IMR-90 (cell line): ENCODE measurements at regions not wholly inside any gene's neighbourhood (a gene's known extent, or its start where the extent isn't known, plus 50 kb on each side); places are given as distances from the start of the nearest gene placed in this dataset.

Experiments used
- ATAC-seq: fragments of 200-7000 bp; cut with Tn5 transposase; 2 replicates; pipeline ENCODE4 v1.9.1; 2020; ENCODE audit warnings: low read depth, mild to moderate bottlenecking, moderate library complexity
- BruUV-seq: library from RNA; stranded (reverse); fragments of 400-500 nt; replicated peaks from 2 replicates; lab custom pipeline; 2021; lab: Mats Ljungman, UMichigan
- CTCF ChIA-PET: fragments of 300-600 bp; formaldehyde crosslinking; extraction: SDS; loops from one replicate; lab custom pipeline; 2021; ENCODE audit warnings: antibody characterized with exemption; lab: Yijun Ruan, JAX
- POLR2A ChIA-PET: fragments of 300-600 bp; sonication (Branson Sonifier 250); formaldehyde crosslinking; loops from one replicate; lab custom pipeline; 2022; ENCODE audit warnings: antibody characterized with exemption; ENCODE audit not compliant: unreplicated experiment; lab: Charles Lee
- DNase-seq: peaks from one replicate; pipeline ENCODE4 v3.0.0; 2013
- H2AFZ ChIP-seq: replicated peaks from 2 replicates; pipeline ENCODE3; 2013; ENCODE audit warnings: low read length, mild to moderate bottlenecking; ENCODE audit not compliant: poor library complexity
- H2AK5ac ChIP-seq: 2 replicates; pipeline ENCODE4 v1.6.1; 2013; ENCODE audit warnings: low read depth, low read length, inconsistent platforms
- H2AK9ac ChIP-seq: replicated peaks from 2 replicates; pipeline ENCODE3; 2013; ENCODE audit warnings: mild to moderate bottlenecking, low read depth, low read length, moderate library complexity; ENCODE audit not compliant: poor library complexity
- H2BK120ac ChIP-seq: 2 replicates; pipeline ENCODE4 v1.6.1; 2013; ENCODE audit warnings: low read depth, low read length, inconsistent platforms
- H2BK15ac ChIP-seq: 3 replicates; pipeline ENCODE4 v1.6.1; 2013; ENCODE audit warnings: low read depth, low read length, inconsistent platforms
- H2BK20ac ChIP-seq: 2 replicates; pipeline ENCODE4 v1.6.1; 2013; ENCODE audit warnings: low read depth, mild to moderate bottlenecking, inconsistent platforms, low read length, moderate library complexity
- H2BK5ac ChIP-seq: 2 replicates; pipeline ENCODE4 v1.6.1; 2013; ENCODE audit warnings: mild to moderate bottlenecking, low read depth, low read length, inconsistent platforms; ENCODE audit not compliant: poor library complexity, severe bottlenecking
- H3K14ac ChIP-seq: replicated peaks from 2 replicates; pipeline ENCODE4 v1.6.1; 2013; ENCODE audit warnings: low read depth, low read length, inconsistent platforms
- H3K18ac ChIP-seq: 2 replicates; pipeline ENCODE4 v1.6.1; 2013; ENCODE audit warnings: low read depth, low read length, control low read depth
- H3K23ac ChIP-seq: 2 replicates; pipeline ENCODE4 v1.6.1; 2013; ENCODE audit warnings: low read depth, low read length, inconsistent platforms
- H3K27ac ChIP-seq: 2 replicates; pipeline ENCODE4 v1.5.1; 2013; ENCODE audit warnings: mild to moderate bottlenecking, control low read depth, low read length; ENCODE audit not compliant: insufficient read depth
- H3K27me3 ChIP-seq: 2 replicates; pipeline ENCODE4 v1.6.1; 2013; ENCODE audit warnings: low read length; ENCODE audit not compliant: control insufficient read depth, insufficient read depth
- H3K36me3 ChIP-seq: 2 replicates; pipeline ENCODE4 v1.6.1; 2013; ENCODE audit warnings: low read length, mixed read lengths; ENCODE audit not compliant: control insufficient read depth, insufficient read depth
- H3K4ac ChIP-seq: 2 replicates; pipeline ENCODE4 v1.6.1; 2013; ENCODE audit warnings: low read depth, low read length, inconsistent platforms
- H3K4me1 ChIP-seq: 2 replicates; pipeline ENCODE4 v1.6.1; 2013; ENCODE audit warnings: low read length, mixed read lengths; ENCODE audit not compliant: control insufficient read depth, insufficient read depth
- H3K4me2 ChIP-seq: 2 replicates; pipeline ENCODE4 v1.6.1; 2013; ENCODE audit warnings: low read depth, mild to moderate bottlenecking, control low read depth, low read length, moderate library complexity
- H3K4me3 ChIP-seq: 2 replicates; pipeline ENCODE4 v1.5.1; 2013; ENCODE audit warnings: low read depth, mild to moderate bottlenecking, control low read depth, low read length, moderate library complexity; ENCODE audit not compliant: insufficient read depth
- H3K56ac ChIP-seq: 2 replicates; pipeline ENCODE4 v1.6.1; 2013; ENCODE audit warnings: low read length, inconsistent platforms; ENCODE audit not compliant: insufficient read depth; ENCODE audit errors: extremely low read depth
- H3K79me1 ChIP-seq, 2 experiments: 2 replicates each; pipeline ENCODE4 v1.6.1; 2013; ENCODE audit warnings: low read length in 2 of 2, inconsistent platforms in 1 of 2, low read depth in 1 of 2
- H3K9ac ChIP-seq: 2 replicates; pipeline ENCODE4 v1.6.1; 2013; ENCODE audit warnings: low read depth, low read length, control low read depth
- H3K9me1 ChIP-seq: 2 replicates; pipeline ENCODE4 v1.6.1; 2013; ENCODE audit warnings: low read length, inconsistent platforms; ENCODE audit not compliant: insufficient read depth
- H3K9me3 ChIP-seq: 2 replicates; pipeline ENCODE4 v1.6.1; 2013; ENCODE audit warnings: low read length; ENCODE audit not compliant: control insufficient read depth, insufficient read depth
- H4K20me1 ChIP-seq: 2 replicates; pipeline ENCODE4 v1.6.1; 2013; ENCODE audit warnings: low read length, inconsistent platforms; ENCODE audit not compliant: insufficient read depth
- H4K5ac ChIP-seq: 2 replicates; pipeline ENCODE4 v1.6.1; 2013; ENCODE audit warnings: mild to moderate bottlenecking, low read depth, low read length, control low read depth
- H4K8ac ChIP-seq, 2 experiments: 2 replicates each; pipeline ENCODE4 v1.6.1; 2013; ENCODE audit warnings: low read depth in 2 of 2, low read length in 2 of 2, control low read depth in 1 of 2, inconsistent platforms in 1 of 2
- H4K91ac ChIP-seq: 2 replicates; pipeline ENCODE4 v1.6.1; 2013; ENCODE audit warnings: low read depth, low read length, inconsistent platforms; ENCODE audit not compliant: insufficient read depth
- BHLHE40 ChIP-seq: fragments of 150-350 bp; IDR thresholded peaks from 2 replicates; pipeline ENCODE4 v1.6.1; 2016; ENCODE audit warnings: mild to moderate bottlenecking, low read depth, low read length
- CEBPB ChIP-seq: IDR thresholded peaks from 2 replicates; pipeline ENCODE4 v1.6.1; 2012; ENCODE audit warnings: low read depth, low read length, improper control_type of control experiment
- CHD1 ChIP-seq: IDR thresholded peaks from 2 replicates; pipeline ENCODE4 v1.6.1; 2012; ENCODE audit warnings: low read depth, low read length, improper control_type of control experiment
- ELK1 ChIP-seq: fragments of 150-350 bp; IDR thresholded peaks from 2 replicates; pipeline ENCODE4 v1.6.1; 2016; ENCODE audit warnings: low read depth, mild to moderate bottlenecking, low read length, moderate library complexity, borderline replicate concordance
- FOS ChIP-seq: fragments of 150-350 bp; IDR thresholded peaks from 2 replicates; pipeline ENCODE4 v1.6.1; 2016; ENCODE audit warnings: low read depth, low read length
- MAFK ChIP-seq: IDR thresholded peaks from 2 replicates; pipeline ENCODE4 v1.6.1; 2012; ENCODE audit warnings: low read depth, low read length, improper control_type of control experiment
- MAZ ChIP-seq: IDR thresholded peaks from 2 replicates; pipeline ENCODE4 v1.6.1; 2012; ENCODE audit warnings: low read depth, mild to moderate bottlenecking, low read length, improper control_type of control experiment, moderate library complexity, borderline replicate concordance
- MXI1 ChIP-seq: IDR thresholded peaks from 2 replicates; pipeline ENCODE4 v1.6.1; 2012; ENCODE audit warnings: low read depth, mild to moderate bottlenecking, low read length, moderate library complexity, borderline replicate concordance
- NFE2L2 ChIP-seq: fragments of 150-350 bp; IDR thresholded peaks from 2 replicates; pipeline ENCODE4 v1.6.1; 2016; ENCODE audit warnings: low read depth, mild to moderate bottlenecking, low read length
- POLR2A ChIP-seq: IDR thresholded peaks from 2 replicates; pipeline ENCODE4 v1.6.1; 2012; ENCODE audit warnings: mild to moderate bottlenecking, low read depth, low read length
- RAD21 ChIP-seq: IDR thresholded peaks from 2 replicates; pipeline ENCODE4 v1.6.1; 2012; ENCODE audit warnings: low read length, improper control_type of control experiment
- RCOR1 ChIP-seq: IDR thresholded peaks from 2 replicates; pipeline ENCODE4 v1.6.1; 2012; ENCODE audit warnings: mild to moderate bottlenecking, low read length, improper control_type of control experiment; ENCODE audit not compliant: insufficient replicate concordance
- RFX5 ChIP-seq: IDR thresholded peaks from 2 replicates; pipeline ENCODE4 v1.8.0; 2012; ENCODE audit warnings: low read depth, mild to moderate bottlenecking, low read length, moderate library complexity
- SMC3 ChIP-seq: fragments of 150-350 bp; IDR thresholded peaks from 2 replicates; pipeline ENCODE4 v1.6.1; 2016; ENCODE audit warnings: low read depth, mild to moderate bottlenecking, antibody characterized with exemption, low read length, moderate library complexity
- USF2 ChIP-seq: fragments of 150-350 bp; IDR thresholded peaks from 2 replicates; pipeline ENCODE4 v1.6.1; 2017; ENCODE audit warnings: mild to moderate bottlenecking, antibody characterized with exemption, low read length, low read depth
- WGBS, 2 experiments: methylation state at CpG; one replicate each; pipeline versions ENCODE4 v1.1.5 to v1.1.7; 2013; ENCODE audit warnings: missing lambda C conversion rate in 2 of 2; ENCODE audit not compliant: insufficient read length in 1 of 2; ENCODE audit errors: extremely low coverage in 2 of 2; 5-methylcytosine and 5-hydroxymethylcytosine counted together
- dilution Hi-C: fragments of 300-500 bp; cut with HindIII; formaldehyde crosslinking; loops from one replicate; pipeline ENCODE4 v1.14.3; 2018; ENCODE audit warnings: low sequenced_read_pairs; ENCODE audit not compliant: unreplicated experiment
- in situ Hi-C: fragments of 300-500 bp; cut with MboI; formaldehyde crosslinking; loops from 3 replicates; pipeline ENCODE4 v1.14.3; 2019; ENCODE audit warnings: low sequenced_read_pairs, inconsistent platforms, mixed read lengths
- intact Hi-C: fragments of 100-400 bp; cut with micrococcal nuclease; formaldehyde crosslinking; loops from 2 replicates; pipeline ENCODE4 v1.10.0; 2022
- TF ChIP-seq, protein P1 (sequence below): conservative IDR thresholded peaks from 2 replicates; pipeline ENCODE4 v1.5.1; 2012; ENCODE audit warnings: mild to moderate bottlenecking, low read depth, low read length, improper control_type of control experiment

DNA sequence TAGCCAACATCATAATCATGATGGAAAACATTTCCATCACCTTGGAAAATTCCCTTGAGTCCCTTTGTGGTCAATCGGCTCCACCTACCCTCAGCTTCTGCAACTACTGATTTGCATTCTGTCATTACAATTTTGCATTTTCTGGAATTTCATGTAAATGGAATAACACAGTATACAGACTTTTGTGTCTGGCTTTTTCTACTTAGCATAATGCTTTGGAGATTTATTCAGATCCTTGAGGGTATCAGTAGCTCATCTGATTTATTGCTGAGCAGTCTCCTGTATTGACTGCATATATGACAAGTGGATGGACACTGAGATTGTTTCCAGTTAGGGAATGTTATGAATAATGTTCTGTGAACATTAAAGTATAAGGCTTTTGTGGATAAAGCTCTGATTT, 358.3 kb downstream of the USP25 start:
- Histone ChIP-seq H2BK15ac (no peak overlapping the region), H4K5ac (no peak overlapping the region), H3K27me3 (no peaks in the 10 kb centered on the region), H3K23ac (no peak overlapping the region), H2AK9ac (no peak overlapping the region), H4K91ac (no peak overlapping the region), H3K14ac (no peak overlapping the region), H3K79me1 (no peaks in the 10 kb centered on the region), H3K4me3 (no peak overlapping the region), H2BK20ac (no peak overlapping the region), H3K18ac (no peak overlapping the region), H2AK5ac (no peak overlapping the region), H3K4me1 (no peaks in the 10 kb centered on the region), H3K56ac (no peak overlapping the region), H2BK120ac (no peak overlapping the region), H3K9me3 (no peaks in the 10 kb centered on the region), H4K20me1 (no peaks in the 10 kb centered on the region), H3K9ac (no peak overlapping the region), H2BK5ac (no peak overlapping the region), H3K9me1 (no peaks in the 10 kb centered on the region), H3K36me3 (no peaks in the 10 kb centered on the region), H3K4ac (no peak overlapping the region), H4K8ac (no peak overlapping the region), H2AFZ (no peak overlapping the region), H3K4me2 (no peak overlapping the region), H3K27ac (no peak overlapping the region)
- intact Hi-C loops (loop anchor here (5.0 to 10.0 kb wide), 2 partner anchors 193 to 344 kb away; no protein-coding TSS in a partner anchor), dilution Hi-C loops (no loop called here), in situ Hi-C loops (no loop called here)
- ATAC-seq (no peak), DNase-seq (no peak)
- no CpG with 5 or more reads among the region's 1 CpG for WGBS, 2 experiments
- BruUV-seq = no TSS peak
- ChIA-PET POLR2A (interaction anchor here (0.5 to 0.7 kb wide), 2 partner anchors 177 to 238 kb away, joined by 3 to 8 read pairs; no protein-coding TSS in a partner anchor), CTCF (no interaction called here)
- TF ChIP-seq RAD21 (no peak), CHD1 (no peak), NFE2L2 (no peak), RFX5 (no peak), MXI1 (no peak), CEBPB (no peak), MAZ (no peak), MAFK (no peak), POLR2A (no peak), SMC3 (no peak), FOS (no peak), ELK1 (no peak), BHLHE40 (no peak), USF2 (no peak), RCOR1 (no peak)
- TF ChIP-seq, protein P1, sequence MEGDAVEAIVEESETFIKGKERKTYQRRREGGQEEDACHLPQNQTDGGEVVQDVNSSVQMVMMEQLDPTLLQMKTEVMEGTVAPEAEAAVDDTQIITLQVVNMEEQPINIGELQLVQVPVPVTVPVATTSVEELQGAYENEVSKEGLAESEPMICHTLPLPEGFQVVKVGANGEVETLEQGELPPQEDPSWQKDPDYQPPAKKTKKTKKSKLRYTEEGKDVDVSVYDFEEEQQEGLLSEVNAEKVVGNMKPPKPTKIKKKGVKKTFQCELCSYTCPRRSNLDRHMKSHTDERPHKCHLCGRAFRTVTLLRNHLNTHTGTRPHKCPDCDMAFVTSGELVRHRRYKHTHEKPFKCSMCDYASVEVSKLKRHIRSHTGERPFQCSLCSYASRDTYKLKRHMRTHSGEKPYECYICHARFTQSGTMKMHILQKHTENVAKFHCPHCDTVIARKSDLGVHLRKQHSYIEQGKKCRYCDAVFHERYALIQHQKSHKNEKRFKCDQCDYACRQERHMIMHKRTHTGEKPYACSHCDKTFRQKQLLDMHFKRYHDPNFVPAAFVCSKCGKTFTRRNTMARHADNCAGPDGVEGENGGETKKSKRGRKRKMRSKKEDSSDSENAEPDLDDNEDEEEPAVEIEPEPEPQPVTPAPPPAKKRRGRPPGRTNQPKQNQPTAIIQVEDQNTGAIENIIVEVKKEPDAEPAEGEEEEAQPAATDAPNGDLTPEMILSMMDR = no peak
